ENCODE measurements at regions not wholly inside any gene's neighbourhood (a gene's known extent, or its start where the extent isn't known, plus 50 kb on each side); places are given as distances from the start of the nearest gene placed in this dataset.

- no peaks in the 10 kb centered on the region for H3K9me3 ChIP-seq (replicated peaks)
- H3K4me1 ChIP-seq: no peaks in the 10 kb centered on the region
- TF ChIP-seq CTCF (IDR thresholded peaks at IDR 0.05; ENCODE audit: borderline replicate concordance): no peak
- no peaks in the 10 kb centered on the region for H3K36me3 ChIP-seq
- no peak for DNase-seq
- intact Hi-C loops (cut with micrococcal nuclease): no loop called here
- no peak overlapping the region for H3K27ac ChIP-seq (replicated peaks)
- H3K27me3 ChIP-seq (ENCODE audit: low read depth): peaks cover 100% of the 10 kb centered on the region
- no peak overlapping the region for H3K4me3 ChIP-seq
Observed at GRCh38 chr16:50460538-50461399, 87.4 kb upstream of the NKD1 start.

- TF ChIP-seq CTCF (IDR thresholded peaks at IDR 0.05; ENCODE audit: borderline replicate concordance): no peak
- Histone ChIP-seq H3K4me1 (no peaks in the 10 kb centered on the region), H3K27ac (replicated peaks) (no peak overlapping the region), H3K36me3 (no peaks in the 10 kb centered on the region), H3K27me3 (ENCODE audit: low read depth) (peaks cover 100% of the 10 kb centered on the region), H3K9me3 (replicated peaks) (no peaks in the 10 kb centered on the region), H3K4me3 (no peak overlapping the region)
- intact Hi-C loops (cut with micrococcal nuclease): no loop called here
- no peak for DNase-seq
Observed at GRCh38 chr16:50459496-50460080, 88.6 kb upstream of the NKD1 start.

- H3K4me1 ChIP-seq: no peaks in the 10 kb centered on the region
- intact Hi-C loops (cut with micrococcal nuclease): no loop called here
- no peaks in the 10 kb centered on the region for H3K36me3 ChIP-seq
- H3K4me3 ChIP-seq: no peak overlapping the region
- no peak overlapping the region for H3K27ac ChIP-seq (replicated peaks)
- no peaks in the 10 kb centered on the region for H3K9me3 ChIP-seq (replicated peaks)
- peaks cover 100% of the 10 kb centered on the region for H3K27me3 ChIP-seq (ENCODE audit: low read depth)
- TF ChIP-seq CTCF (IDR thresholded peaks at IDR 0.05; ENCODE audit: borderline replicate concordance): no peak
- no peak for DNase-seq
Observed at GRCh38 chr16:50458667-50459495, 89.3 kb upstream of the NKD1 start.

GRCh38 chr16:50457979-50458491 lies 89.2 kb upstream of the BRD7 start:
- DNase-seq: no peak
- no peak overlapping the region for H3K27ac ChIP-seq (replicated peaks)
- H3K9me3 ChIP-seq (replicated peaks): no peaks in the 10 kb centered on the region
- no peak overlapping the region for H3K4me3 ChIP-seq
- H3K4me1 ChIP-seq: no peaks in the 10 kb centered on the region
- peaks cover 100% of the 10 kb centered on the region for H3K27me3 ChIP-seq (ENCODE audit: low read depth)
- no peak for TF ChIP-seq CTCF (IDR thresholded peaks at IDR 0.05; ENCODE audit: borderline replicate concordance)
- intact Hi-C loops (cut with micrococcal nuclease): no loop called here
- H3K36me3 ChIP-seq: no peaks in the 10 kb centered on the region

- Histone ChIP-seq H3K27me3 (ENCODE audit: low read depth) (peaks cover 99% of the 10 kb centered on the region), H3K4me3 (no peak overlapping the region), H3K9me3 (replicated peaks) (no peaks in the 10 kb centered on the region), H3K36me3 (no peaks in the 10 kb centered on the region), H3K4me1 (no peaks in the 10 kb centered on the region), H3K27ac (replicated peaks) (no peak overlapping the region)
- intact Hi-C loops (cut with micrococcal nuclease): no loop called here
- DNase-seq: no peak
- TF ChIP-seq CTCF (IDR thresholded peaks at IDR 0.05; ENCODE audit: borderline replicate concordance): no peak
Observed at GRCh38 chr16:50457423-50457822, 88.6 kb upstream of the BRD7 start.

All from left ventricle myocardium inferior (tissue), 1 donor.